Upper lobe of left lung (tissue), 6 donors: ENCODE measurements at regions not wholly inside any gene's neighbourhood (a gene's known extent, or its start where the extent isn't known, plus 50 kb on each side); places are given as distances from the start of the nearest gene placed in this dataset.

Source experiments
- ATAC-seq, 2 donors: fragments of 200-7000 bp; cut with Tn5 transposase; one replicate each; pipeline ENCODE4 v1.9.1; 2022; ENCODE audit warnings: mild to moderate bottlenecking in 2 of 2, moderate library complexity in 2 of 2; ENCODE audit not compliant: low FRiP score in 2 of 2
- DNase-seq, 2 donors: peaks; one replicate each; pipeline ENCODE4 v3.0.0-alpha.2; 2019 to 2020
- H3K27ac ChIP-seq, 4 donors: fragments of 200-600 bp; sonication (generic); one replicate each; pipeline ENCODE4 v1.5.1; 2016 to 2019
- H3K27me3 ChIP-seq, 4 donors: fragments of 200-600 bp; sonication (generic); one replicate each; pipeline ENCODE4 v1.5.1; 2017 to 2019
- H3K36me3 ChIP-seq, 4 donors: fragments of 200-600 bp; sonication (generic); one replicate each; pipeline ENCODE4 v1.5.1; 2016 to 2019
- H3K4me1 ChIP-seq, 4 donors: fragments of 200-600 bp; sonication (generic); one replicate each; pipeline ENCODE4 v1.5.1; 2018 to 2019
- H3K4me3 ChIP-seq, 4 donors: fragments of 200-600 bp; sonication (generic); one replicate each; pipeline ENCODE4 v1.5.1; 2017 to 2019; ENCODE audit warnings: mild to moderate bottlenecking in 2 of 4, moderate library complexity in 1 of 4
- H3K9me3 ChIP-seq, 4 donors: fragments of 200-600 bp; sonication (generic); one replicate each; pipeline ENCODE4 v1.5.1; 2018 to 2019
- EP300 ChIP-seq, 4 donors: sonication (generic); formaldehyde crosslinking; IDR thresholded peaks; one replicate each; pipeline ENCODE4 v1.5.1; 2017; ENCODE audit warnings: antibody characterized with exemption in 4 of 4, control low read depth in 2 of 4
- POLR2AphosphoS5 ChIP-seq, 2 donors: sonication (generic); formaldehyde crosslinking; IDR thresholded peaks; one replicate each; pipeline ENCODE4 v1.5.1; 2017; ENCODE audit warnings: antibody characterized with exemption in 2 of 2
- WGBS, 2 donors: methylation state at CpG; one replicate each; pipeline ENCODE4 v1.1.5; 2017 to 2018; 5-methylcytosine and 5-hydroxymethylcytosine counted together
- TF ChIP-seq, protein P1 (sequence below), 6 experiments: fragments of 450-650 bp in 4 of 6; fragments of 200-600 bp in 2 of 6; sonication (generic) in 2 of 6; IDR thresholded peaks; one replicate each; pipeline ENCODE4 v1.5.1; 2016 to 2019; ENCODE audit warnings: antibody characterized with exemption in 6 of 6
- donor health status: DM: no; HTN: no; CAD: no; lungs with moderate emphysema.
- donor health status: DM: no; HTN: yes; CAD: no; lungs with severe emphysema.

DNA sequence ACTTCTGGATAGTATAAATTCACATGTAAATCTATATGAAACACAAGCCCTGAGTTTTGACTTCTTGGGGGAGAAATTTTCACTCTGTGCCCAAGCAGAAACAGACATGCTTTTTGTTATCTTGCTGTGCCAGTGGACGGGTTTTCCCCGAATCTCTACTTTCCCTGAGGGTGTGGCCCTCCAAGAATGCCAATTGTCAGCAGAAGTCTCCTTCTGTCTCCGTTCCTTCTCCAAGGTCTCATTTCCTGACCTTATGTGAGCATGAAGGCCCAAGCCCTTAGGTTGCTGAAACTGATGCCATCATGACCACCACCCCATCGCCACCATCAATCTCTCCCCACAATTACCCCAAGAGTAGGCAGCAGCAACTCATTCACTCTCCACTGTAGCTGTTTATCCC is 253.8 kb downstream of the XXYLT1 start:
- H3K4me3 ChIP-seq, result no peak overlapping the region
- H3K36me3 ChIP-seq, result no peaks in the 10 kb centered on the region
- no peak overlapping the region for H3K27ac ChIP-seq
- 46 to 60% methylated on average over 4 of the region's 4 CpGs for WGBS, 2 donors
- TF ChIP-seq EP300 (IDR thresholded peaks at IDR 0.05), result peak in 1 of 4 donors; percentile 2
- TF ChIP-seq, protein P1, sequence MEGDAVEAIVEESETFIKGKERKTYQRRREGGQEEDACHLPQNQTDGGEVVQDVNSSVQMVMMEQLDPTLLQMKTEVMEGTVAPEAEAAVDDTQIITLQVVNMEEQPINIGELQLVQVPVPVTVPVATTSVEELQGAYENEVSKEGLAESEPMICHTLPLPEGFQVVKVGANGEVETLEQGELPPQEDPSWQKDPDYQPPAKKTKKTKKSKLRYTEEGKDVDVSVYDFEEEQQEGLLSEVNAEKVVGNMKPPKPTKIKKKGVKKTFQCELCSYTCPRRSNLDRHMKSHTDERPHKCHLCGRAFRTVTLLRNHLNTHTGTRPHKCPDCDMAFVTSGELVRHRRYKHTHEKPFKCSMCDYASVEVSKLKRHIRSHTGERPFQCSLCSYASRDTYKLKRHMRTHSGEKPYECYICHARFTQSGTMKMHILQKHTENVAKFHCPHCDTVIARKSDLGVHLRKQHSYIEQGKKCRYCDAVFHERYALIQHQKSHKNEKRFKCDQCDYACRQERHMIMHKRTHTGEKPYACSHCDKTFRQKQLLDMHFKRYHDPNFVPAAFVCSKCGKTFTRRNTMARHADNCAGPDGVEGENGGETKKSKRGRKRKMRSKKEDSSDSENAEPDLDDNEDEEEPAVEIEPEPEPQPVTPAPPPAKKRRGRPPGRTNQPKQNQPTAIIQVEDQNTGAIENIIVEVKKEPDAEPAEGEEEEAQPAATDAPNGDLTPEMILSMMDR (IDR thresholded peaks at IDR 0.05), result no peak
- TF ChIP-seq POLR2AphosphoS5 (IDR thresholded peaks at IDR 0.05), result no peak
- no peaks in the 10 kb centered on the region for H3K9me3 ChIP-seq
- ATAC-seq (no peak), DNase-seq (no peak)
- H3K27me3 ChIP-seq, result no peaks in the 10 kb centered on the region
- peaks cover 0 to 17% (median 14%) of the 10 kb centered on the region in 4 donors for H3K4me1 ChIP-seq
